Thyroid gland (tissue), 4 donors: ENCODE measurements at regions not wholly inside any gene's neighbourhood (a gene's known extent, or its start where the extent isn't known, plus 50 kb on each side); places are given as distances from the start of the nearest gene placed in this dataset.

ENCODE experiments used
- DNase-seq, 2 donors: peaks; one replicate each; pipeline ENCODE4 v3.0.0-alpha.2; 2019
- H3K27ac ChIP-seq, 3 donors: fragments of 200-600 bp; sonication (generic); 1 replicate in 2 of 3; 2 replicates in 1 of 3; pipeline ENCODE4 v1.5.1; 2016 to 2019; ENCODE audit warnings: mild to moderate bottlenecking in 1 of 3, moderate library complexity in 1 of 3
- H3K27me3 ChIP-seq: fragments of 200-600 bp; sonication (generic); one replicate; pipeline ENCODE4 v1.5.1; 2019
- H3K36me3 ChIP-seq, 2 donors: fragments of 200-600 bp; sonication (generic); one replicate each; pipeline ENCODE4 v1.5.1; 2016 to 2019
- H3K4me1 ChIP-seq, 2 donors: fragments of 200-600 bp; sonication (generic); one replicate each; pipeline ENCODE4 v1.5.1; 2017 to 2019
- H3K4me3 ChIP-seq, 3 donors: fragments of 200-600 bp; sonication (generic); replicated peaks in 1 of 3; 1 replicate in 2 of 3; 2 replicates in 1 of 3; pipeline ENCODE4 v1.5.1; 2016; ENCODE audit warnings: mild to moderate bottlenecking in 1 of 3
- H3K9me3 ChIP-seq: fragments of 200-600 bp; sonication (generic); one replicate; pipeline ENCODE4 v1.5.1; 2017
- CTCF ChIP-seq, 6 experiments: fragments of 200-600 bp in 3 of 6; fragments of 450-650 bp in 3 of 6; sonication (generic) in 3 of 6; IDR thresholded peaks; one replicate each; pipeline ENCODE4 v1.5.1; 2016 to 2019; ENCODE audit warnings: antibody characterized with exemption in 6 of 6, mild to moderate bottlenecking in 2 of 6, inconsistent platforms in 1 of 6, moderate library complexity in 1 of 6
- POLR2A ChIP-seq, 2 donors: fragments of 450-650 bp; IDR thresholded peaks; one replicate each; pipeline ENCODE4 v1.6.1; 2017; ENCODE audit warnings: antibody characterized with exemption in 2 of 2, mild to moderate bottlenecking in 2 of 2, moderate library complexity in 1 of 2
- WGBS, 2 donors: methylation state at CpG; one replicate each; pipeline ENCODE4 v1.1.5; 2017; 5-methylcytosine and 5-hydroxymethylcytosine counted together
- intact Hi-C: fragments of 100-400 bp; cut with DNase I; formaldehyde crosslinking; loops from one replicate; pipeline ENCODE4 v1.15.1; 2023

GRCh38 chr3:83515123-83515522, 1443.7 kb upstream of the CADM2 start:
- Histone ChIP-seq H3K27ac (no peak overlapping the region), H3K36me3 (no peaks in the 10 kb centered on the region), H3K9me3 (no peaks in the 10 kb centered on the region), H3K27me3 (no peaks in the 10 kb centered on the region), H3K4me1 (no peaks in the 10 kb centered on the region), H3K4me3 (no peak overlapping the region)
- intact Hi-C loops: no loop called here
- WGBS, 2 donors: 96% methylated on average over 18 of the region's 18 CpGs
- TF ChIP-seq CTCF (IDR thresholded peaks at IDR 0.05) (no peak), POLR2A (IDR thresholded peaks at IDR 0.05) (no peak)
- no peak for DNase-seq

GRCh38 chr3:83523470-83524073, 1435.2 kb upstream of the CADM2 start:
- H3K9me3 ChIP-seq: no peaks in the 10 kb centered on the region
- peak in 4 of 6 experiments; percentile 3 to 45 (median 27) for TF ChIP-seq CTCF (IDR thresholded peaks at IDR 0.05)
- no peak for TF ChIP-seq POLR2A (IDR thresholded peaks at IDR 0.05)
- peak; percentile 7 to 30 for DNase-seq
- no peaks in the 10 kb centered on the region for H3K27me3 ChIP-seq
- H3K4me1 ChIP-seq: no peaks in the 10 kb centered on the region
- intact Hi-C loops: no loop called here
- H3K4me3 ChIP-seq: no peak overlapping the region
- no peak overlapping the region for H3K27ac ChIP-seq
- 8 to 15% methylated on average over 7 of the region's 7 CpGs for WGBS, 2 donors
- no peaks in the 10 kb centered on the region for H3K36me3 ChIP-seq

GRCh38 chr3:83524901-83525300, 1433.9 kb upstream of the CADM2 start:
- Histone ChIP-seq H3K27me3 (no peaks in the 10 kb centered on the region), H3K4me3 (no peak overlapping the region), H3K9me3 (no peaks in the 10 kb centered on the region), H3K4me1 (no peaks in the 10 kb centered on the region), H3K36me3 (no peaks in the 10 kb centered on the region), H3K27ac (no peak overlapping the region)
- intact Hi-C loops: no loop called here
- no peak for TF ChIP-seq POLR2A (IDR thresholded peaks at IDR 0.05)
- no peak for TF ChIP-seq CTCF (IDR thresholded peaks at IDR 0.05)
- 76 to 81% methylated on average over 5 of the region's 5 CpGs for WGBS, 2 donors
- DNase-seq: no peak

- Histone ChIP-seq H3K27me3 (no peaks in the 10 kb centered on the region), H3K4me1 (no peaks in the 10 kb centered on the region), H3K4me3 (no peak overlapping the region), H3K9me3 (no peaks in the 10 kb centered on the region), H3K36me3 (no peaks in the 10 kb centered on the region), H3K27ac (no peak overlapping the region)
- intact Hi-C loops: no loop called here
- WGBS, 2 donors: 89% methylated on average over 3 of the region's 3 CpGs
- TF ChIP-seq CTCF (IDR thresholded peaks at IDR 0.05) (no peak), POLR2A (IDR thresholded peaks at IDR 0.05) (no peak)
- no peak for DNase-seq
Observed at GRCh38 chr3:83559082-83559481, 1399.7 kb upstream of the CADM2 start.

- Histone ChIP-seq H3K4me3 (no peak overlapping the region), H3K9me3 (no peaks in the 10 kb centered on the region), H3K4me1 (no peaks in the 10 kb centered on the region), H3K36me3 (no peaks in the 10 kb centered on the region), H3K27me3 (no peaks in the 10 kb centered on the region), H3K27ac (no peak overlapping the region)
- TF ChIP-seq POLR2A (IDR thresholded peaks at IDR 0.05) (no peak), CTCF (IDR thresholded peaks at IDR 0.05) (no peak)
- intact Hi-C loops: no loop called here
- WGBS, 2 donors: 29 to 35% methylated on average over 3 of the region's 3 CpGs
- DNase-seq: no peak
Observed at GRCh38 chr3:83567935-83568334, 1390.9 kb upstream of the CADM2 start.
